Testis (tissue), 2 donors: ENCODE measurements at regions not wholly inside any gene's neighbourhood (a gene's known extent, or its start where the extent isn't known, plus 50 kb on each side); places are given as distances from the start of the nearest gene placed in this dataset.

Experiments used
- CTCF ChIP-seq, 3 experiments: fragments of 450-650 bp in 2 of 3; fragments of 200-600 bp in 1 of 3; sonication (generic) in 1 of 3; IDR thresholded peaks; one replicate each; pipeline ENCODE4 v1.5.1; 2016 to 2019; ENCODE audit warnings: antibody characterized with exemption in 3 of 3, mild to moderate bottlenecking in 2 of 3, moderate library complexity in 1 of 3
- POLR2A ChIP-seq: fragments of 450-650 bp; IDR thresholded peaks from one replicate; pipeline ENCODE4 v1.6.1; 2017; ENCODE audit warnings: antibody characterized with exemption, mild to moderate bottlenecking, moderate library complexity

DNA sequence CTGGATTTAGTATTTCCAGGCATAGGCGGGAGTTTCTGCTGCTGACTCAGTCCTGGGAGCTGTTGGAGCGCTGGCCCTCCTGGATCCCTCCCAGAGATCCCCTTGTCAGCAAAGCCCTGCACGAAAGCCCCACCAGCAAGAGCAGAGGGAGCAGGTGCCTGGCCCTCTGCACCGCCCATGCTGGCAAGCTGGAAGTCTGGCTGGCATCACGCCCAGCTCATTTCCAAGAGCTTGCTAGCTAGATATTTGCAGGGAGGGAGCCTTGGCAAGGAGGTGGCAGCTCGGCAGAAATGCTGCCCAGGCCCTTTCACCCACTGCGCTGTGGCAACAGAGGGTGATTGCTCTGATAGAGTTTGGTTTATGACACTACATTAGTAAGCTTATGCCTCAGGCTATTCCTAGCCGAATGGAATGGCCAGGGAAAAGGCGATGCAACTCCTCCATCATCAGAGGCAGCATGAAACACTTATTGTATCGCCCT, 193.9 kb downstream of the EMP1 start:
- no peak for TF ChIP-seq CTCF (IDR thresholded peaks at IDR 0.05)
- TF ChIP-seq POLR2A = no peak
